C4-2B (cell line): ENCODE measurements at regions not wholly inside any gene's neighbourhood (a gene's known extent, or its start where the extent isn't known, plus 50 kb on each side); places are given as distances from the start of the nearest gene placed in this dataset.

Experiments used
- H3K27ac ChIP-seq: fragments of 450-650 bp; 2 replicates; pipeline ENCODE4 v1.5.1; 2017
- CTCF ChIP-seq: fragments of 450-650 bp; conservative IDR thresholded peaks from 2 replicates; pipeline ENCODE4 v1.5.1; 2017; ENCODE audit warnings: mild to moderate bottlenecking
- ZFX ChIP-seq: fragments of 450-650 bp; IDR thresholded peaks from 2 replicates; pipeline ENCODE4 v1.6.1; 2017

- H3K27ac ChIP-seq = no peak overlapping the region
Observed at GRCh38 chr6:21710216-21710615, 116.7 kb downstream of the SOX4 start.

GRCh38 chr6:21710908-21711627 is 117.5 kb downstream of the SOX4 start:
- TF ChIP-seq ZFX (no peak), CTCF (no peak)
- no peak overlapping the region for H3K27ac ChIP-seq

More at GRCh38 chr6:21710216-21710615, 116.7 kb downstream of the SOX4 start:
- TF ChIP-seq CTCF (no peak), ZFX (no peak)

- TF ChIP-seq ZFX (no peak), CTCF (no peak)
- no peak overlapping the region for H3K27ac ChIP-seq
Observed at GRCh38 chr6:21712213-21712612, 118.7 kb downstream of the SOX4 start.

- H3K27ac ChIP-seq = no peak overlapping the region
- no peak for TF ChIP-seq CTCF
- no peak for TF ChIP-seq ZFX
Observed at GRCh38 chr6:21713481-21713880, 119.9 kb downstream of the SOX4 start.

GRCh38 chr6:21715180-21715579 is 121.6 kb downstream of the SOX4 start:
- H3K27ac ChIP-seq = no peak overlapping the region
- no peak for TF ChIP-seq CTCF
- TF ChIP-seq ZFX = no peak

- TF ChIP-seq CTCF (no peak), ZFX (no peak)
- no peak overlapping the region for H3K27ac ChIP-seq
Observed at GRCh38 chr6:21722510-21722909, 129.0 kb downstream of the SOX4 start.

GRCh38 chr6:21726676-21727075 is 133.1 kb downstream of the SOX4 start:
- no peak for TF ChIP-seq CTCF
- TF ChIP-seq ZFX = no peak
- no peak overlapping the region for H3K27ac ChIP-seq
